K562 (cell line): ENCODE measurements at regions not wholly inside any gene's neighbourhood (a gene's known extent, or its start where the extent isn't known, plus 50 kb on each side); places are given as distances from the start of the nearest gene placed in this dataset.
A peak's percentile ranks its signal among the peaks of the same experiment; 100 is the strongest.

Experiments
- ATAC-seq: fragments of 200-7000 bp; cut with Tn5 transposase; 3 replicates; pipeline ENCODE4 v1.9.1; 2020; ENCODE audit warnings: moderate library complexity
- BruUV-seq: library from RNA; stranded (reverse); fragments of 400-500 nt; replicated peaks from 2 replicates; lab custom pipeline; 2021; lab: Mats Ljungman, UMichigan
- CTCF ChIA-PET: fragments of 300-600 bp; formaldehyde crosslinking; extraction: SDS; loops from one replicate; lab custom pipeline; 2021; ENCODE audit warnings: low intra/inter-chr PET ratio; lab: Yijun Ruan, JAX
- POLR2A ChIA-PET: fragments of 300-600, 350-650 bp; sonication (Branson Sonifier 250); formaldehyde crosslinking; extraction: SDS; loops from one replicate; lab custom pipeline; 2021; ENCODE audit warnings: antibody characterized with exemption, inconsistent platforms; lab: Yijun Ruan, JAX
- DNase-seq, 4 experiments: peaks; one replicate each; pipeline versions ENCODE4 v3.0.0 to v3.0.0-alpha.2; 2011 to 2018; ENCODE audit warnings: low spot score in 3 of 4, mixed read lengths in 3 of 4; ENCODE audit errors: extremely low read depth in 1 of 4
- FAIRE-seq: peaks from 2 replicates; lab custom pipeline; 2011; peaks lifted over from hg19 to GRCh38; lab: Jason Lieb, UNC
- H2AFZ ChIP-seq: 2 replicates; pipeline ENCODE4 v1.6.0; 2011; ENCODE audit warnings: low read depth, low read length, control low read depth, inconsistent platforms
- H3K27ac ChIP-seq: fragments of 200-600 bp; 3 replicates; pipeline ENCODE4 v1.8.0; 2011; ENCODE audit warnings: low read depth, mild to moderate bottlenecking, control low read depth, inconsistent platforms, low read length, moderate library complexity, mixed read lengths; ENCODE audit errors: extremely low read depth
- H3K27me3 ChIP-seq, 2 experiments: fragments of 300-600 bp in 1 of 2; 2 replicates in 1 of 2; 3 replicates in 1 of 2; pipeline versions ENCODE4 v1.6.0 to v1.8.0; 2011; ENCODE audit warnings: inconsistent platforms in 2 of 2, low read length in 2 of 2, mild to moderate bottlenecking in 1 of 2, mixed read lengths in 1 of 2, moderate library complexity in 1 of 2; ENCODE audit not compliant: control insufficient read depth in 2 of 2, insufficient read depth in 2 of 2
- H3K36me3 ChIP-seq: fragments of 300-600 bp; 3 replicates; pipeline ENCODE4 v1.8.0; 2011; ENCODE audit warnings: mild to moderate bottlenecking, low read length, inconsistent platforms; ENCODE audit not compliant: control insufficient read depth, insufficient read depth
- H3K4me1 ChIP-seq, 2 experiments: fragments of 200-600 bp in 1 of 2; replicated peaks in 1 of 2; 2 replicates in 1 of 2; 3 replicates in 1 of 2; pipeline versions ENCODE4 v1.5.1 to v1.8.0; 2011; ENCODE audit warnings: inconsistent platforms in 2 of 2, low read length in 2 of 2, mild to moderate bottlenecking in 1 of 2, mixed read lengths in 1 of 2, moderate library complexity in 1 of 2; ENCODE audit not compliant: control insufficient read depth in 2 of 2, insufficient read depth in 2 of 2
- H3K4me2 ChIP-seq: 2 replicates; pipeline ENCODE4 v1.6.1; 2011; ENCODE audit warnings: low read length, control low read depth, inconsistent platforms, mixed read lengths; ENCODE audit not compliant: insufficient read depth
- H3K4me3 ChIP-seq: fragments of 200-600 bp; sonication (generic), shearing (Covaris generic); 2 replicates; pipeline ENCODE4 v1.5.1; 2016; ENCODE audit warnings: control low read depth, inconsistent platforms
- H3K79me2 ChIP-seq: fragments of 200-600 bp; 3 replicates; pipeline ENCODE4 v1.8.0; 2011; ENCODE audit warnings: low read length, inconsistent platforms; ENCODE audit not compliant: control insufficient read depth, insufficient read depth
- H3K9ac ChIP-seq, 2 experiments: 2 replicates each; pipeline versions ENCODE4 v1.6.0 to v1.6.1; 2011; ENCODE audit warnings: low read depth in 2 of 2, low read length in 2 of 2, control low read depth in 1 of 2, inconsistent platforms in 1 of 2, mild to moderate bottlenecking in 1 of 2, mixed read lengths in 1 of 2; ENCODE audit not compliant: insufficient read depth in 1 of 2
- H3K9me1 ChIP-seq: one replicate; pipeline ENCODE4 v1.6.0; 2011; ENCODE audit warnings: inconsistent platforms, mild to moderate bottlenecking, low read length, moderate library complexity; ENCODE audit not compliant: control insufficient read depth, insufficient read depth
- H3K9me3 ChIP-seq: replicated peaks from 2 replicates; pipeline ENCODE4 v1.5.1; 2011; ENCODE audit warnings: low read depth, low read length, inconsistent platforms; ENCODE audit not compliant: control insufficient read depth, insufficient read depth
- H4K20me1 ChIP-seq: replicated peaks from 2 replicates; pipeline ENCODE4 v1.6.1; 2011; ENCODE audit warnings: low read length, inconsistent platforms, mixed read lengths; ENCODE audit not compliant: control insufficient read depth, insufficient read depth
- CSDE1 ChIP-seq, 2 experiments: fragments of 450-650 bp; IDR thresholded peaks; 2 replicates each; pipeline ENCODE4 v1.6.1; 2016; ENCODE audit warnings: mild to moderate bottlenecking in 1 of 2
- CTBP1 ChIP-seq: fragments of 450-650 bp; IDR thresholded peaks from 2 replicates; pipeline ENCODE4 v1.6.1; 2016; ENCODE audit warnings: borderline replicate concordance
- CTCFL ChIP-seq: IDR thresholded peaks from 2 replicates; pipeline ENCODE4 v1.6.1; 2011; ENCODE audit warnings: borderline replicate concordance, low read depth, mild to moderate bottlenecking, moderate library complexity, low read length; ENCODE audit not compliant: insufficient read depth, poor library complexity, severe bottlenecking
- KDM5B ChIP-seq: fragments of 200-600 bp; sonication (generic); IDR thresholded peaks from 2 replicates; pipeline ENCODE4 v1.6.1; 2012; ENCODE audit warnings: low read depth, mild to moderate bottlenecking, moderate library complexity, low read length, control low read depth, inconsistent platforms; ENCODE audit not compliant: insufficient replicate concordance
- MXD1 ChIP-seq: fragments of 250-450 bp; sonication (Bioruptor Pico); IDR thresholded peaks from 2 replicates; pipeline ENCODE4 v1.8.0; 2021; ENCODE audit warnings: borderline replicate concordance, mild to moderate bottlenecking, moderate library complexity; ENCODE audit not compliant: poor library complexity, severe bottlenecking
- NCOA2 ChIP-seq, 2 experiments: fragments of 450-650 bp; IDR thresholded peaks; 2 replicates each; pipeline ENCODE4 v1.6.1; 2018; ENCODE audit warnings: mild to moderate bottlenecking in 2 of 2, moderate library complexity in 1 of 2; ENCODE audit not compliant: partially characterized antibody in 2 of 2
- POLR2B ChIP-seq: fragments of 450-650 bp; IDR thresholded peaks from 2 replicates; pipeline ENCODE4 v1.6.1; 2018; ENCODE audit warnings: low read depth; ENCODE audit not compliant: partially characterized antibody
- PRDM10 ChIP-seq: fragments of 450-650 bp; IDR thresholded peaks from 2 replicates; pipeline ENCODE4 v1.6.1; 2018; ENCODE audit not compliant: partially characterized antibody
- YY1 ChIP-seq, 3 experiments: IDR thresholded peaks; 2 replicates each; pipeline ENCODE4 v1.6.1; 2011; ENCODE audit warnings: low read length in 2 of 3, mild to moderate bottlenecking in 2 of 3, moderate library complexity in 2 of 3, borderline replicate concordance in 1 of 3, control low read depth in 1 of 3, low read depth in 1 of 3; ENCODE audit not compliant: insufficient read depth in 3 of 3, insufficient replicate concordance in 2 of 3, control insufficient read depth in 1 of 3, insufficient read length in 1 of 3; ENCODE audit errors: extremely low read depth in 1 of 3
- ZBTB9 ChIP-seq: fragments of 450-650 bp; formaldehyde crosslinking; IDR thresholded peaks from 2 replicates; pipeline ENCODE4 v1.4.0; 2020; ENCODE audit warnings: mild to moderate bottlenecking, moderate library complexity
- ZC3H8 ChIP-seq: fragments of 450-650 bp; IDR thresholded peaks from 2 replicates; pipeline ENCODE4 v1.6.1; 2017
- ZNF3 ChIP-seq: fragments of 250-450 bp; sonication (Bioruptor Pico); IDR thresholded peaks from 2 replicates; pipeline ENCODE4 v1.5.0; 2021; ENCODE audit warnings: mild to moderate bottlenecking, moderate library complexity
- ZNF75A ChIP-seq: fragments of 450-650 bp; formaldehyde crosslinking; IDR thresholded peaks from 2 replicates; pipeline ENCODE4 v1.4.0; 2020; ENCODE audit warnings: mild to moderate bottlenecking
- WGBS: fragments of 100-300 bp; shearing (Covaris generic); methylation state at CpG from one replicate; pipeline ENCODE4 v1.1.6; 2016; ENCODE audit warnings: low coverage, mixed read lengths; ENCODE audit not compliant: insufficient coverage; ENCODE audit errors: missing lambda C conversion rate; 5-methylcytosine and 5-hydroxymethylcytosine counted together
- in situ Hi-C: fragments of 300-500 bp; cut with MboI; formaldehyde crosslinking; loops from 4 replicates; pipeline ENCODE4 v1.15.0; 2018; ENCODE audit warnings: inconsistent platforms, mixed read lengths
- intact Hi-C: fragments of 100-400 bp; cut with micrococcal nuclease; formaldehyde crosslinking; loops from 2 replicates; pipeline ENCODE4 v1.14.2; 2022

- H3K9me1 ChIP-seq, result no peaks in the 10 kb centered on the region
- H3K79me2 ChIP-seq, result no peaks in the 10 kb centered on the region
- peak overlapping the region; percentile 58; the same call in 1 of the 2 replicates for H2AFZ ChIP-seq
- in situ Hi-C loops, result no loop called here
- H4K20me1 ChIP-seq, result no peaks in the 10 kb centered on the region
- H3K36me3 ChIP-seq, result no peaks in the 10 kb centered on the region
- no TSS peak for BruUV-seq
- ChIA-PET CTCF (no interaction called here), POLR2A (no interaction called here)
- no peak overlapping the region for H3K9ac ChIP-seq
- H3K4me2 ChIP-seq, result no peak overlapping the region
- no peak overlapping the region for H3K27ac ChIP-seq
- no peaks in the 10 kb centered on the region for H3K27me3 ChIP-seq
- peaks cover 0 to 3% of the 10 kb centered on the region in 2 experiments; a peak in 1 of 5 replicates for H3K4me1 ChIP-seq
- no peak overlapping the region for H3K4me3 ChIP-seq
- ATAC-seq (peak; percentile 86), FAIRE-seq (no peak), DNase-seq (peak in 1 of 4 experiments; percentile 16)
- WGBS, result 21% methylated on average over 10 of the region's 14 CpGs
- no peaks in the 10 kb centered on the region for H3K9me3 ChIP-seq
- intact Hi-C loops, result no loop called here
- TF ChIP-seq ZBTB9 (no peak), NCOA2 (IDR thresholded peaks at IDR 0.05; ENCODE audit: partially characterized antibody in 2 of 2) (no peak), ZNF75A (no peak), CTBP1 (no peak), PRDM10 (no peak), CSDE1 (IDR thresholded peaks at IDR 0.05) (no peak), YY1 (IDR thresholded peaks at IDR 0.05; ENCODE audit: borderline replicate concordance in 1 of 3, control insufficient read depth in 1 of 3, extremely low read depth in 1 of 3, insufficient read depth in 3 of 3, insufficient read length in 1 of 3, insufficient replicate concordance in 2 of 3, low read depth in 1 of 3, low read length in 2 of 3) (peak in 1 of 3 experiments; percentile 19), ZNF3 (CRISPR knock-in tag) (no peak), MXD1 (CRISPR knock-in tag) (no peak), KDM5B (no peak), POLR2B (no peak), ZC3H8 (no peak), CTCFL (no peak)
Measured at GRCh38 chrX:115952417-115953092, 218.0 kb upstream of the AGTR2 start.
